ENCODE measurements at regions not wholly inside any gene's neighbourhood (a gene's known extent, or its start where the extent isn't known, plus 50 kb on each side); places are given as distances from the start of the nearest gene placed in this dataset.

- Histone ChIP-seq H3K4me1 (ENCODE audit: low read depth) (peaks cover 6% of the 10 kb centered on the region), H3K4me3 (no peak overlapping the region), H3K27ac (no peak overlapping the region), H3K36me3 (no peaks in the 10 kb centered on the region), H3K9me3 (ENCODE audit: low read depth) (no peaks in the 10 kb centered on the region), H3K27me3 (no peaks in the 10 kb centered on the region)
- TF ChIP-seq CTCF (IDR thresholded peaks at IDR 0.05; ENCODE audit: low read depth, low read length) = no peak
- DNase-seq (ENCODE audit: low read depth in 1 of 2, low spot score in 1 of 2) = no peak
Measured at GRCh38 chr20:11287126-11287525, 613.3 kb upstream of the JAG1 start.

- Histone ChIP-seq H3K36me3 (no peaks in the 10 kb centered on the region), H3K27ac (no peak overlapping the region), H3K4me3 (no peak overlapping the region), H3K4me1 (ENCODE audit: low read depth) (no peaks in the 10 kb centered on the region), H3K27me3 (no peaks in the 10 kb centered on the region), H3K9me3 (ENCODE audit: low read depth) (no peaks in the 10 kb centered on the region)
- no peak for TF ChIP-seq CTCF (IDR thresholded peaks at IDR 0.05; ENCODE audit: low read depth, low read length)
- DNase-seq (ENCODE audit: low read depth in 1 of 2, low spot score in 1 of 2) = peak in 1 of 2 donors; percentile 8
Measured at GRCh38 chr20:11296221-11296620, 621.5 kb upstream of the BTBD3 start.

GRCh38 chr20:11296951-11297350 lies 620.7 kb upstream of the BTBD3 start:
- no peak for TF ChIP-seq CTCF (IDR thresholded peaks at IDR 0.05; ENCODE audit: low read depth, low read length)
- Histone ChIP-seq H3K4me1 (ENCODE audit: low read depth) (no peaks in the 10 kb centered on the region), H3K27ac (no peak overlapping the region), H3K36me3 (no peaks in the 10 kb centered on the region), H3K4me3 (no peak overlapping the region), H3K9me3 (ENCODE audit: low read depth) (no peaks in the 10 kb centered on the region), H3K27me3 (no peaks in the 10 kb centered on the region)
- peak in 1 of 2 donors; percentile 31 for DNase-seq (ENCODE audit: low read depth in 1 of 2, low spot score in 1 of 2)

- H3K4me3 ChIP-seq = no peak overlapping the region
- H3K27me3 ChIP-seq = no peaks in the 10 kb centered on the region
- no peak for DNase-seq (ENCODE audit: low read depth in 1 of 2, low spot score in 1 of 2)
- no peak overlapping the region for H3K27ac ChIP-seq
- no peaks in the 10 kb centered on the region for H3K4me1 ChIP-seq (ENCODE audit: low read depth)
- no peak for TF ChIP-seq CTCF (IDR thresholded peaks at IDR 0.05; ENCODE audit: low read depth, low read length)
- H3K36me3 ChIP-seq = no peaks in the 10 kb centered on the region
- no peaks in the 10 kb centered on the region for H3K9me3 ChIP-seq (ENCODE audit: low read depth)
Measured at GRCh38 chr20:11301699-11302098, 616.0 kb upstream of the BTBD3 start.

GRCh38 chr20:11302436-11302835 lies 615.3 kb upstream of the BTBD3 start:
- Histone ChIP-seq H3K9me3 (ENCODE audit: low read depth) (no peaks in the 10 kb centered on the region), H3K4me1 (ENCODE audit: low read depth) (no peaks in the 10 kb centered on the region), H3K36me3 (no peaks in the 10 kb centered on the region), H3K4me3 (no peak overlapping the region), H3K27me3 (no peaks in the 10 kb centered on the region), H3K27ac (no peak overlapping the region)
- TF ChIP-seq CTCF (IDR thresholded peaks at IDR 0.05; ENCODE audit: low read depth, low read length) = no peak
- DNase-seq (ENCODE audit: low read depth in 1 of 2, low spot score in 1 of 2) = no peak

GRCh38 chr20:11304795-11305194 lies 612.9 kb upstream of the BTBD3 start:
- TF ChIP-seq CTCF (IDR thresholded peaks at IDR 0.05; ENCODE audit: low read depth, low read length) = no peak
- Histone ChIP-seq H3K4me1 (ENCODE audit: low read depth) (no peaks in the 10 kb centered on the region), H3K4me3 (no peak overlapping the region), H3K27me3 (no peaks in the 10 kb centered on the region), H3K36me3 (no peaks in the 10 kb centered on the region), H3K9me3 (ENCODE audit: low read depth) (no peaks in the 10 kb centered on the region), H3K27ac (no peak overlapping the region)
- DNase-seq (ENCODE audit: low read depth in 1 of 2, low spot score in 1 of 2) = no peak
